NCI-H526 (cell line): ENCODE measurements at regions not wholly inside any gene's neighbourhood (a gene's known extent, or its start where the extent isn't known, plus 50 kb on each side); places are given as distances from the start of the nearest gene placed in this dataset.

ENCODE experiments used
- DNase-seq, 2 experiments: peaks; one replicate each; lab custom pipeline; 2025; lab: John Stamatoyannopoulos, UW

- no peak for DNase-seq
Measured at GRCh38 chr3:118269537-118270125, 765.0 kb downstream of the IGSF11 start.

GRCh38 chr3:118272991-118273390 is 761.7 kb downstream of the IGSF11 start:
- no peak for DNase-seq

GRCh38 chr3:118277814-118278213 is 756.8 kb downstream of the IGSF11 start:
- no peak for DNase-seq

- DNase-seq: no peak
Measured at GRCh38 chr3:118292841-118293240, 741.8 kb downstream of the IGSF11 start.

GRCh38 chr3:118298133-118298532 is 736.5 kb downstream of the IGSF11 start:
- no peak for DNase-seq

- no peak for DNase-seq
Measured at GRCh38 chr3:118304557-118304956, 730.1 kb downstream of the IGSF11 start.

GRCh38 chr3:118332699-118333098 is 701.9 kb downstream of the IGSF11 start:
- DNase-seq: no peak

GRCh38 chr3:118337649-118338048 is 697.0 kb downstream of the IGSF11 start:
- no peak for DNase-seq

GRCh38 chr3:118347396-118348168 is 687.1 kb downstream of the IGSF11 start:
- no peak for DNase-seq

GRCh38 chr3:118348169-118348557 is 686.5 kb downstream of the IGSF11 start:
- no peak for DNase-seq

- DNase-seq: no peak
Measured at GRCh38 chr3:118354556-118354955, 680.1 kb downstream of the IGSF11 start.

GRCh38 chr3:118369892-118370491 is 664.7 kb downstream of the IGSF11 start:
- DNase-seq: no peak

- no peak for DNase-seq
Measured at GRCh38 chr3:118380576-118380975, 654.1 kb downstream of the IGSF11 start.

- DNase-seq: no peak
Measured at GRCh38 chr3:118396491-118396890, 638.2 kb downstream of the IGSF11 start.

- no peak for DNase-seq
Measured at GRCh38 chr3:118400086-118400485, 634.6 kb downstream of the IGSF11 start.

GRCh38 chr3:118400886-118401285 is 633.8 kb downstream of the IGSF11 start:
- DNase-seq: no peak

- no peak for DNase-seq
Measured at GRCh38 chr3:118401887-118402286, 632.8 kb downstream of the IGSF11 start.

GRCh38 chr3:118402971-118403370 is 631.7 kb downstream of the IGSF11 start:
- no peak for DNase-seq

- DNase-seq: peak; percentile 41 to 67
Measured at GRCh38 chr3:118406562-118406961, 628.1 kb downstream of the IGSF11 start.

- no peak for DNase-seq
Measured at GRCh38 chr3:118408431-118408830, 626.2 kb downstream of the IGSF11 start.

- no peak for DNase-seq
Measured at GRCh38 chr3:118412503-118412902, 622.1 kb downstream of the IGSF11 start.

GRCh38 chr3:118425272-118425837 is 609.3 kb downstream of the IGSF11 start:
- no peak for DNase-seq

GRCh38 chr3:118433825-118434224 is 600.8 kb downstream of the IGSF11 start:
- no peak for DNase-seq
